HG03159 (cell line): ENCODE measurements at regions not wholly inside any gene's neighbourhood (a gene's known extent, or its start where the extent isn't known, plus 50 kb on each side); places are given as distances from the start of the nearest gene placed in this dataset.
"Not testable (repeated sequence)": the region's sequence is repeated elsewhere in the genome, so short reads cannot be mapped to it uniquely, and the experiment has no call there.

ENCODE experiments used
- ATAC-seq: cut with Tn5 transposase; IDR thresholded peaks from one replicate; pipeline ENCODE4 v1.9.1; 2021; ENCODE audit warnings: mild to moderate bottlenecking, moderate library complexity; ENCODE audit not compliant: unreplicated experiment

- not testable (repeated sequence) for ATAC-seq
Measured at GRCh38 chr5:100398815-100399214, 136.4 kb upstream of the FAM174A start.

- not testable (repeated sequence) for ATAC-seq
Measured at GRCh38 chr5:100379254-100379858, 155.8 kb upstream of the FAM174A start.

GRCh38 chr5:100364757-100365478 lies 170.3 kb upstream of the FAM174A start:
- not testable (repeated sequence) for ATAC-seq

- ATAC-seq: not testable (repeated sequence)
Measured at GRCh38 chr5:100364343-100364742, 170.8 kb upstream of the FAM174A start.

GRCh38 chr5:100359998-100360397 lies 175.2 kb upstream of the FAM174A start:
- ATAC-seq: not testable (repeated sequence)

GRCh38 chr5:100346269-100346668 lies 188.9 kb upstream of the FAM174A start:
- ATAC-seq: not testable (repeated sequence)

GRCh38 chr5:100341485-100341884 lies 193.7 kb upstream of the FAM174A start:
- ATAC-seq: not testable (repeated sequence)

- ATAC-seq: no peak
Measured at GRCh38 chr5:100322483-100322882, 212.7 kb upstream of the FAM174A start.

- ATAC-seq: no peak
Measured at GRCh38 chr5:100319885-100320284, 215.3 kb upstream of the FAM174A start.

GRCh38 chr5:100313657-100314056 lies 221.5 kb upstream of the FAM174A start:
- no peak for ATAC-seq

GRCh38 chr5:100311806-100312205 lies 223.4 kb upstream of the FAM174A start:
- ATAC-seq: no peak

GRCh38 chr5:100306000-100306399 lies 229.2 kb upstream of the FAM174A start:
- ATAC-seq: no peak

GRCh38 chr5:100303216-100303615 lies 232.0 kb upstream of the FAM174A start:
- ATAC-seq: no peak

GRCh38 chr5:100299261-100299660 lies 235.9 kb upstream of the FAM174A start:
- ATAC-seq: no peak

GRCh38 chr5:100276071-100276470 lies 259.1 kb upstream of the FAM174A start:
- ATAC-seq: no peak

- no peak for ATAC-seq
Measured at GRCh38 chr5:100275631-100276030, 259.5 kb upstream of the FAM174A start.

GRCh38 chr5:100273846-100274580 lies 261.2 kb upstream of the FAM174A start:
- no peak for ATAC-seq

- ATAC-seq: peak; percentile 62
Measured at GRCh38 chr5:100270023-100270771, 265.0 kb upstream of the FAM174A start.

- no peak for ATAC-seq
Measured at GRCh38 chr5:100260968-100261367, 274.2 kb upstream of the FAM174A start.

GRCh38 chr5:100252944-100253343 lies 282.2 kb upstream of the FAM174A start:
- ATAC-seq: no peak

GRCh38 chr5:100252037-100252436 lies 283.1 kb upstream of the FAM174A start:
- ATAC-seq: no peak
